PC-3 (cell line): ENCODE measurements at regions not wholly inside any gene's neighbourhood (a gene's known extent, or its start where the extent isn't known, plus 50 kb on each side); places are given as distances from the start of the nearest gene placed in this dataset.

Source experiments
- ATAC-seq: fragments of 200-7000 bp; cut with Tn5 transposase; 2 replicates; pipeline ENCODE4 v1.9.1; 2020; ENCODE audit warnings: mild to moderate bottlenecking, moderate library complexity
- BruUV-seq: library from RNA; stranded (reverse); fragments of 400-500 nt; replicated peaks from 2 replicates; lab custom pipeline; 2021; lab: Mats Ljungman, UMichigan
- CTCF ChIA-PET: fragments of 300-600 bp; sonication (Branson Sonifier 250); formaldehyde crosslinking; loops from one replicate; lab custom pipeline; 2022; ENCODE audit warnings: antibody characterized with exemption; lab: Charles Lee
- POLR2A ChIA-PET: fragments of 300-600 bp; sonication (Branson Sonifier 250); formaldehyde crosslinking; loops from one replicate; lab custom pipeline; 2022; ENCODE audit warnings: antibody characterized with exemption; ENCODE audit not compliant: unreplicated experiment; lab: Charles Lee
- DNase-seq: peaks from one replicate; pipeline ENCODE4 v3.0.0-alpha.2; 2015
- H2AFZ ChIP-seq: fragments of 300-600 bp; sonication (generic); 2 replicates; pipeline ENCODE4 v1.6.0; 2016; ENCODE audit warnings: antibody characterized with exemption, low read length
- H3F3A ChIP-seq: fragments of 300-600 bp; sonication (generic); one replicate; pipeline ENCODE4 v1.6.0; 2017; ENCODE audit warnings: antibody characterized with exemption, low read length, control low read depth, mild to moderate bottlenecking; ENCODE audit not compliant: unreplicated experiment
- H3K27ac ChIP-seq: fragments of 300-600 bp; sonication (generic); 2 replicates; pipeline ENCODE4 v1.5.1; 2016; ENCODE audit warnings: mild to moderate bottlenecking, low read length
- H3K27me3 ChIP-seq: fragments of 300-600 bp; sonication (generic); 2 replicates; pipeline ENCODE4 v1.6.1; 2016; ENCODE audit warnings: low read length, mixed read lengths
- H3K36me3 ChIP-seq: fragments of 300-600 bp; sonication (generic); 2 replicates; pipeline ENCODE4 v1.6.1; 2016; ENCODE audit warnings: low read depth, mixed run types, low read length, mixed read lengths
- H3K4me1 ChIP-seq: fragments of 300-600 bp; sonication (generic); 2 replicates; pipeline ENCODE4 v1.5.1; 2016; ENCODE audit warnings: low read length; ENCODE audit not compliant: insufficient read depth
- H3K4me2 ChIP-seq: fragments of 300-600 bp; sonication (generic); 2 replicates; pipeline ENCODE4 v1.6.0; 2016; ENCODE audit warnings: low read length
- H3K4me3 ChIP-seq: fragments of 300-600 bp; sonication (generic); 2 replicates; pipeline ENCODE4 v1.5.1; 2016; ENCODE audit warnings: mild to moderate bottlenecking, low read length, mixed read lengths
- H3K79me2 ChIP-seq: fragments of 300-600 bp; sonication (generic); 2 replicates; pipeline ENCODE4 v1.6.1; 2017; ENCODE audit warnings: low read length, mixed read lengths
- H3K9ac ChIP-seq: fragments of 300-600 bp; sonication (generic); 2 replicates; pipeline ENCODE4 v1.6.0; 2016; ENCODE audit warnings: mild to moderate bottlenecking, low read length
- H3K9me2 ChIP-seq: fragments of 300-600 bp; sonication (generic); replicated peaks from 2 replicates; pipeline ENCODE4 v1.6.1; 2016; ENCODE audit warnings: mixed run types, low read length, mixed read lengths
- H3K9me3 ChIP-seq: fragments of 300-600 bp; sonication (generic); 2 replicates; pipeline ENCODE4 v1.6.1; 2016; ENCODE audit warnings: low read length, mixed read lengths
- H4K20me1 ChIP-seq: fragments of 300-600 bp; sonication (generic); 2 replicates; pipeline ENCODE4 v1.6.1; 2016; ENCODE audit warnings: low read length, mixed read lengths
- EZH2 ChIP-seq: fragments of 300-600 bp; sonication (generic); IDR thresholded peaks from one replicate; pipeline ENCODE4 v1.6.1; 2017; ENCODE audit warnings: antibody characterized with exemption, mild to moderate bottlenecking, low read length; ENCODE audit not compliant: unreplicated experiment
- EZH2phosphoT487 ChIP-seq: fragments of 300-600 bp; sonication (generic); IDR thresholded peaks from 2 replicates; pipeline ENCODE4 v1.6.1; 2018; ENCODE audit warnings: mild to moderate bottlenecking, antibody characterized with exemption, low read length, borderline replicate concordance
- intact Hi-C: fragments of 100-400 bp; cut with micrococcal nuclease; formaldehyde crosslinking; loops from 2 replicates; pipeline ENCODE4 v1.9.0; 2023
- TF ChIP-seq, protein P1 (sequence below): fragments of 300-600 bp; sonication (generic); conservative IDR thresholded peaks from 2 replicates; pipeline ENCODE4 v1.5.1; 2017; ENCODE audit warnings: antibody characterized with exemption, low read depth, mild to moderate bottlenecking, low read length

GRCh38 chr9:79003514-79003913 is 568.3 kb upstream of the TLE4 start:
- DNase-seq (no peak), ATAC-seq (no peak)
- Histone ChIP-seq H2AFZ (no peak overlapping the region), H4K20me1 (no peaks in the 10 kb centered on the region), H3K79me2 (no peaks in the 10 kb centered on the region), H3K4me2 (no peak overlapping the region), H3K27me3 (no peaks in the 10 kb centered on the region), H3K9ac (no peak overlapping the region), H3F3A (no peaks in the 10 kb centered on the region), H3K4me1 (no peaks in the 10 kb centered on the region), H3K9me2 (no peaks in the 10 kb centered on the region), H3K4me3 (no peak overlapping the region), H3K36me3 (no peaks in the 10 kb centered on the region), H3K9me3 (no peaks in the 10 kb centered on the region), H3K27ac (no peak overlapping the region)
- no TSS peak for BruUV-seq
- POLR2A ChIA-PET = no interaction called here
- no peak for TF ChIP-seq EZH2phosphoT487
- intact Hi-C loops = no loop called here
- CTCF ChIA-PET = no interaction called here

DNA sequence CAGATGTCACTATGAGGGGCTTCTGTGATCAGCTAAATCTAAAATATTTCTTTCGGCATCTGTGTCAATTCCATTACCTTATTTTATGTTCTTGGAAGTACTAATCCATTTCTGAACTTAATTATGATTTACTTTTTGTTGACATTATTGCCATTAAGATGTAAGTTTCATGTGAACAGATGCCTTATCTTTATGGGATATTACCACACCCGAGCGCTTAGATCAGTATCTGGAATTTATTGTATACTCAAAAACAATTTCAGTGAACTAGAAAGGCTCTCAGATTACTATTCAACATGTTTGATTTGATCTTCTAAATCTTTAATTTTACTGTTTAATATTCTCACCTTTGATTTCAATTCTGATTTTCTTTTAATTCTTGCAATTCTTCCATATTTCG is 567.7 kb upstream of the TLE4 start:
- no TSS peak for BruUV-seq
- TF ChIP-seq EZH2 = no peak
- TF ChIP-seq, protein P1, sequence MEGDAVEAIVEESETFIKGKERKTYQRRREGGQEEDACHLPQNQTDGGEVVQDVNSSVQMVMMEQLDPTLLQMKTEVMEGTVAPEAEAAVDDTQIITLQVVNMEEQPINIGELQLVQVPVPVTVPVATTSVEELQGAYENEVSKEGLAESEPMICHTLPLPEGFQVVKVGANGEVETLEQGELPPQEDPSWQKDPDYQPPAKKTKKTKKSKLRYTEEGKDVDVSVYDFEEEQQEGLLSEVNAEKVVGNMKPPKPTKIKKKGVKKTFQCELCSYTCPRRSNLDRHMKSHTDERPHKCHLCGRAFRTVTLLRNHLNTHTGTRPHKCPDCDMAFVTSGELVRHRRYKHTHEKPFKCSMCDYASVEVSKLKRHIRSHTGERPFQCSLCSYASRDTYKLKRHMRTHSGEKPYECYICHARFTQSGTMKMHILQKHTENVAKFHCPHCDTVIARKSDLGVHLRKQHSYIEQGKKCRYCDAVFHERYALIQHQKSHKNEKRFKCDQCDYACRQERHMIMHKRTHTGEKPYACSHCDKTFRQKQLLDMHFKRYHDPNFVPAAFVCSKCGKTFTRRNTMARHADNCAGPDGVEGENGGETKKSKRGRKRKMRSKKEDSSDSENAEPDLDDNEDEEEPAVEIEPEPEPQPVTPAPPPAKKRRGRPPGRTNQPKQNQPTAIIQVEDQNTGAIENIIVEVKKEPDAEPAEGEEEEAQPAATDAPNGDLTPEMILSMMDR = no peak
- no peak for TF ChIP-seq EZH2phosphoT487
- H3K4me1 ChIP-seq = no peaks in the 10 kb centered on the region
- H3K4me3 ChIP-seq = no peak overlapping the region
- no peak overlapping the region for H2AFZ ChIP-seq
- no peak for DNase-seq
- H3K27ac ChIP-seq = no peak overlapping the region
- H3K79me2 ChIP-seq = no peaks in the 10 kb centered on the region
- H3K9me3 ChIP-seq = no peaks in the 10 kb centered on the region
- no peak overlapping the region for H3K4me2 ChIP-seq
- no peaks in the 10 kb centered on the region for H3K27me3 ChIP-seq
- CTCF ChIA-PET = no interaction called here
- no peaks in the 10 kb centered on the region for H4K20me1 ChIP-seq
- H3K36me3 ChIP-seq = no peaks in the 10 kb centered on the region
- no peaks in the 10 kb centered on the region for H3K9me2 ChIP-seq
- no peak for ATAC-seq
- no peaks in the 10 kb centered on the region for H3F3A ChIP-seq
- no peak overlapping the region for H3K9ac ChIP-seq
- POLR2A ChIA-PET = no interaction called here
- intact Hi-C loops = no loop called here

- intact Hi-C loops = no loop called here
- no peak overlapping the region for H3K4me3 ChIP-seq
- CTCF ChIA-PET = no interaction called here
- no peak for TF ChIP-seq EZH2phosphoT487
- TF ChIP-seq EZH2 = no peak
- TF ChIP-seq, protein P1 = no peak
- 0 out of 2 replicates have a peak, but pooled peaks cover under 1% of the 10 kb centered on the region for H3K36me3 ChIP-seq
- H3F3A ChIP-seq = no peaks in the 10 kb centered on the region
- no peaks in the 10 kb centered on the region for H3K9me3 ChIP-seq
- H3K27me3 ChIP-seq = no peaks in the 10 kb centered on the region
- no peak overlapping the region for H3K27ac ChIP-seq
- POLR2A ChIA-PET = no interaction called here
- no peak overlapping the region for H2AFZ ChIP-seq
- H3K9me2 ChIP-seq = no peaks in the 10 kb centered on the region
- ATAC-seq = no peak
- H3K4me1 ChIP-seq = no peaks in the 10 kb centered on the region
- no TSS peak for BruUV-seq
- no peak for DNase-seq
- H4K20me1 ChIP-seq = no peaks in the 10 kb centered on the region
- H3K4me2 ChIP-seq = no peak overlapping the region
- no peaks in the 10 kb centered on the region for H3K79me2 ChIP-seq
- H3K9ac ChIP-seq = no peak overlapping the region
These were observed 565.2 kb upstream of the TLE4 start for GRCh38 chr9:79006546-79006945.
